GM19438 (cell line): ENCODE measurements at regions not wholly inside any gene's neighbourhood (a gene's known extent, or its start where the extent isn't known, plus 50 kb on each side); places are given as distances from the start of the nearest gene placed in this dataset.
"Not testable (repeated sequence)": the region's sequence is repeated elsewhere in the genome, so short reads cannot be mapped to it uniquely, and the experiment has no call there.

Experiments
- ATAC-seq: cut with Tn5 transposase; IDR thresholded peaks from one replicate; pipeline ENCODE4 v1.9.1; 2021; ENCODE audit warnings: low read depth; ENCODE audit not compliant: unreplicated experiment

DNA sequence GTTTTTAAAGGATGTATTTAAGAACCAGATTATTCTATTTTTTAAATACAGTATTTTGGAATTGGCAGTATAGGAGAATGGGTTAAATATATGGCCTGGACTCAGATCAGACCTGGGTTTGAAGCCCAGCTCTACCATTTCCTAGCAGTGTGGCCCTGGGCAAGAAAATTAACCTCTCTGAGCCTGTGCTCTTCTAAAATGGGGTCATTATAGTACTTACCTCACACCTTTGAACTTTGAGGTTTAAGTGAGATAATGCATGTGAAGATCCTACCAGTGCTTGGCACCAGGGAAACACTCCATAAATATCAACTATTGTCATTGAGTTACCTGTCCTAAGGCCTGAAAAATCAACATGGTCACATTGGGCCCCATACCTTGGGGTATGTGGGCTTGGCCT lies 93.4 kb upstream of the WSB1 start:
- no peak for ATAC-seq

DNA sequence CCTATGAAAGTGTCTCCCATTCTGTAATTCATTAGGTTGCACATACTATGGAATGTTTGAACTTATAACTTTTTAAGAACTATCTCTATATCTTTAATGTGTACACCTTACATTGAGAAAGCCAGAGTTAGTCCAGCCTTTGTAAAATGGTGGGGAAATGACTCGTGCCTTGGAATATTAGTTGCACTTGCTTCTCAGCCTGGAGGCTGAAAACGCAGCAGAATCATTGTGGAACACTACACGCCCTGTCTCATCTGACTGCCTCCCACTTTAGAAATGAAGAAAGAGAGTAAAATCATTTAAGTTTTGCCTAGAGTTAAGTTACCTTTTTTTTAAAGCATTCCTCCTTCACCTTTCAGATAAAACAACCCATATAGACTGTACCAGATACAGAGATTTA lies 90.7 kb upstream of the WSB1 start:
- ATAC-seq = no peak

DNA sequence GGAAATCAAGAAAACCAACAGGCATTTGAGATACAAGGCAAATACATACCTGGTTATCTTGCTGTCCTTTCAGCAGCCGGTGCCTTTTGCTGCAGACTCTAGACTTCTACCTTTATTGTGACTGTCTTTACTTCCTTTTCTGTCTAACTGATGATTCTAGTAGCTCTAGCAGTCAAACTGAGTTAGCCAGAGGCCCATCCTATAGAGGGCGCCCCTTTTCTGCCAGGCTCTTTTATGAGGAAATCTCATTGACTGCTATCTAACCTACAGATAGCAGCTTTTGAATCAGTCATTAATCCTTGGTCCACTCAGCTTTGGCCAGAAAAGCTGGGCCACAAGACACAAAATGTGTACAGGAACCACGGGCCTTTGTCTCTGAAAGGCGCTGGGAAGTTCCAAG lies 87.5 kb upstream of the WSB1 start:
- no peak for ATAC-seq

DNA sequence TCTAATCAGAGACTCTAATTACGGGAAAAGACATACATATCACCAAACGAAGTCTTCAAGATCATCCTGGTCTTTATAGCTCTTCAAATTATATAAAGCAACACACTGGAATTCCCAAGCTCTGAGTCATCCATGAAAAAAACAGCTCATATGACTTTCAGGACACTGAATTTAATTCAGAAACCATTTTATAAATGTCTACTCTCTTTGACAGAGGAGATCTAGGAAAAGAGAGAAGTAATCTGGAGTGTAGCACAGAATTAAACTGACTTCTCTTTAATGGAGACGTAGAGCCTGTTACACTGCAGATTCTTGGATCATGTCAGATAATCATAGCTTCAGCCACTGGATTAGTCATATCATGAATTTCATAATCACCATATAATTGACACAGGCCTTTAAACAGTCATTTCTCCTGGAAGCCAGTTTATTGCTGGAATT lies 86.8 kb upstream of the WSB1 start:
- ATAC-seq = no peak

DNA sequence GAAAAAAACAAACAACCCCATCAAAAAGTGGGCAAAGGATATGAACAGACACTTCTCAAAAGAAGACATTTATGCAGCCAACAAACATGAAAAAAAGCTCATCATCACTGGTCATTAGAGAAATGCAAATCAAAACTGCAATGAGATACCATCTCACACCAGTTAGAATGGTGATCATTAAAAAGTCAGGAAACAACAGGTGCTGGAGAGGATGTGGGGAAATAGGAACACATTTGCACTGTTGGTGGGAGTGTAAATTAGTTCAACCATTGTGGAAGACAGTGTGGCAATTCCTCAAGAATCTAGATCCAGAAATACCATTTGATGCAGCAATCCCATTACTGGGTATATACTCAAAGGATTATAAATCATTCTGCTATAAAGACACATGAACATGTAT lies 85.5 kb upstream of the WSB1 start:
- not testable (repeated sequence) for ATAC-seq

GRCh38 chr17:27209316-27209715 lies 84.6 kb upstream of the WSB1 start:
- ATAC-seq = no peak

DNA sequence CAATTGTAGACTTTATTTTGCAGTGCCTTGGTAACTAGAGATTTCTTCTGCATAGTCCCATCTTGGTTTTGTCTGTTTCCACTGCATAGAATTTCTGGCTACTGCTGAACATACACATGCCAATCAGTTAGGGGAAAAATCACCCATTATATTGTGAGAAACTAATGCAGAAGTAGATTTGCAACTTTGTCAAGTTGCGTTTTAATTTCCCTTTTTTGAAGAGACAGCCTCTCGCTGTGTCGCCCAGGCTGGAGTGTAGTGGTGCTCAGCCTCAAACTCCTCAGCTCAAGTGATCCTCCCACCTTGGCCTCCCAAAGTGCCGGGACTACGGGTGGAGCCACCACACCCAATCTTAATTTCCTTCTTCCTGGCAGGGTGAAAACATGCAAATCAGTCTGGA lies 83.1 kb upstream of the WSB1 start:
- ATAC-seq = not testable (repeated sequence)

DNA sequence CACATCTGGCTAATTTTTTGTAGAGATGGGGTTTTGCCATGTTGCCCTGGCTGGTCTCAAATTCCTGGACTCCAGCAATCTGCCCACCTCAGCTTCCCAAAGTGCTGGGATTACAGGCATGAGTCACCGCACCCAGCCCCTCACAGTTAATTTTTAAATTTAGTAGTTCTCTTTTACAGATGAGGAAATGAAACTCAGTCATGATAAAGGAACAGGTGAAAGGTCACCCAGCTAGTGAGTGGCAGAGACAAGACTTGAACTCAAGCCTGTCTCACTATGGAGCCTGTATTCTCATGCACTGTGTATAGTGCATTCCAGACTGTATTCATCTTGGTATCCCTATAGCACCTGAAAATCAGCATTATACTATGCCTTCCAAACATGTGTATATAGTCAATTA lies 77.1 kb upstream of the WSB1 start:
- ATAC-seq = no peak

DNA sequence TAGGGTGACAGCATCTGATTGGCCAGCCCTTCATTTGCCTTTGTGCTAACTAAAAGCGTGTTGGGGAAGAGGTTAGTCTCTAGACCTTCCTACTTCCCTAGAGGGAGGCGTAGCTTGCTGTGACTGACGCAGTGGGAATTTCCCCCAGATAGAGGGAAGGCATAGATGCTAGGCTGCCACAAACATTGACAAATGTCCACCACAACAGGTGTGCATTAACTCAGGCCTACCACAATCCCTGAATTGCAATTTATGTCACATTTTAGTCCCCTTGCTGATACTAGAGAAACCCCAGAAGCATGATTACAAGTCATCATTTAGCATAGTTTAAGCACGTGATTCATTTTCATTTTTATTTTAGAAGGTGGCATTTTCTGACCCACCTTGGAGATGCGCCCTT lies 76.3 kb upstream of the WSB1 start:
- ATAC-seq = peak; percentile 71

- no peak for ATAC-seq
These were observed 75.9 kb upstream of the WSB1 start for GRCh38 chr17:27218041-27218440.

DNA sequence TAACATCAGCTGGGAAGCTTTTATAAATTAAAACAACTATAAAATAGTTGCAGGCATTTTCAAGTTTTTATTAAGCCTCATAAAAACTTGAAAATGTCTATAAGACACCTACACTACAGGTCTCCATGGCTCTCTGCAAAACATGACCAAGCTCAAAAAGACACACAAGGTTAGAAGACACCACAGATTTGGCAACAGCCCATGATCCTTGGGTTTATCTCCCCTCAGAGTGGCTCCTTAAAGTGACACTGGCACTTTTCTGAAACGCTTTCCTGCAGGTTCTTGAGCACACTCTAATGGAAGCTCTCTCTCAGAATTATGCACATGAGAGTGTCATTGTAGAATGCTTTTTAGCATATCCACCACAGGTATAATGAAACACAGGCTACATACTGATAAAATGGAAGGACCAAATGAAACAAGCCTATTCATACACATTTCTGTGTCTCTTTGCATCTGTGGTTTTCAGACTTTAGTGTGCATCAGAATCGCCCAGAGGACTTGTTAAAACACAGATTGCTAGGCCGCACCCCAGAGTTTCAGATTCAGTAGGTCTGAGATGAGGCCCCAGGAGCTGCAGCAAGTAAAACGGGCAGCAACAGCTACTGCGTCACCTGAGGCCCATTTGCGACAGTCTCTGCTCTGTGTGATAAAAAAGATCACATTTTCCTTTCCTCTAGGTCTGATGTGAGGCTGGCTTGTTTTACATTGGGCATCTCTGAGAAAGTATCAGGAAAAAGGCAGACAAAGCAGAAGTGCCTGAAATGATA lies 75.0 kb upstream of the WSB1 start:
- peak; percentile 76 for ATAC-seq

GRCh38 chr17:27222515-27222914 lies 71.4 kb upstream of the WSB1 start:
- no peak for ATAC-seq

DNA sequence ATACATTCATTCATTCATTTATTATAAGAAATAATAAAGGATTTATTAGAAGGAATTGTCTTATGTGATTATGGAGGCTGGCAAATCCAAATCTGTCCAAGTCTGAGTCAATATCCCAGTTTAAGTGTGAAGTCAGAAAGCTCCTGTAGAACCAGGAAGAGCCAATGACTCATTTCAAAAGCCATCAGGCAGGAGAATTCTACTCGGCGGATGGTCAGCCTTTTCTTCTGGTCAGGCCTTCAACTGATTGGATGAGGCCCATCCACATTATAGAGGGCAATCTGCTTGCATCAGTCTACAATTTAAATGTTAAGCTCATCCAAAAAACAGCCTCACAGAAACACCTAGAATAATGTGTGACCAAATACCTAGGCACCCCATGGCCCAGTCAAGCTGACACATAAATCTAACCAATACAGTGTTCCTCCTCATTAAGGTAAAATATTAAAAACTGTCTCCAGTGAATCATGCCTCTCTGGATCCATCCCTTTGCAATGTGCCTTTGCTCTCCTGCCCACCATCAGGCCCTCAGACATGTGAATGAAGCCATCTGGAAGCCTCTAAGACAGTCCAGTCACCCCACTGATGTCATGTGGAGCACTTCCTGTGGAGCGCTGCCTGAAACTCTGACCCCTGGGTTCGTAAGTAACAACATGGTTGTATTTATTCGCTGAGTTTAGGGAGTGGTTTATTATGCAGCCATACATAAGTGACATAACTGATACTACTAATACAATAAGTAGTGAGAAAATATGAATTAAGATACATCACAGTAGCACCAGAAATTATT lies 69.2 kb upstream of the WSB1 start:
- ATAC-seq = no peak

GRCh38 chr17:27226611-27227230 lies 67.2 kb upstream of the WSB1 start:
- ATAC-seq = no peak

DNA sequence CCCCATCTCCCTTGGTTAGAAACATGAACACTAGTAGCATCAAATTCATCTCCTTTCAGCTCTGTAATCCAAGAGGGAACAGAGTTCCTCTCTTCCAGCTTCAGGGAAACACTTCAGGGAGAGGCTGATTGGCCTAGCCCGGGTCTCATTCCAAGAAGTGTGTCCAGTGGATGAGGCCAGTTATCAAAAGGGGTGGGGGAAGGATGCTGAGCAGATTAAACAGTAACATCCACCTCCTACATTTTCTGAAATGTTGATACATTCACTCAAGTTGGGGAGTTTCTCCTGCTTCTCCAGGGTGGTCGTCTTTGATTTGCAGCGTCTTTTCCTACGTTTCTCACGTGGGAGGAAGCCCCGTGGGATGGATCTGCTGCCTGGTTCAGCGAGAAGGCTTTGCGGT lies 62.9 kb upstream of the WSB1 start:
- ATAC-seq = no peak

DNA sequence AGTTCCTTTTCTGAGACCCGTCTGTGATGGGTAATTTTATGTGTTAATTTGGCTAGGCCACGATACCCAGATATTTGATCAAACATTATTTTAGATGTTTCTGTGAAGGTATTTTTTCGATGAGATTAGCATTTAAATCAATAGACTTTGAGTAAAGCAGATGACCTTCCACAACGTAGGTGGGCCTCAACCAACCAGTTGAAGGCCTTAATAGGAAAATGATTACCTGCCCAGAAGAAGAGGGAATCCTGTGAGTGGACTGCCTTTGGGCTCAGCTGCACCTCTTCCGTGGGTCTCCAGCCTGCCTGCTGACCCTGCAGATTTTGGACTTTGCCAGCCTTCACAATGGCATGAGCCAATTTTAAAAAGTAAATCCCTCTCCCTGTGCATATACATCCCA lies 61.6 kb upstream of the WSB1 start:
- ATAC-seq = no peak

GRCh38 chr17:27233059-27233458 lies 60.9 kb upstream of the WSB1 start:
- no peak for ATAC-seq

GRCh38 chr17:27233776-27234175 lies 60.1 kb upstream of the WSB1 start:
- ATAC-seq = no peak

GRCh38 chr17:27236717-27237315 lies 57.1 kb upstream of the WSB1 start:
- ATAC-seq = no peak

- no peak for ATAC-seq
These were observed 56.0 kb upstream of the WSB1 start for GRCh38 chr17:27237890-27238289.

- ATAC-seq = peak; percentile 37
These were observed 54.9 kb upstream of the WSB1 start for GRCh38 chr17:27239046-27239445.
